Neural progenitor cell (in vitro differentiated cells): ENCODE measurements at regions not wholly inside any gene's neighbourhood (a gene's known extent, or its start where the extent isn't known, plus 50 kb on each side); places are given as distances from the start of the nearest gene placed in this dataset.

Experiments
- DNase-seq: peaks from one replicate; pipeline ENCODE4 v3.0.0-alpha.2; 2016; ENCODE audit warnings: low spot score
- H2AFZ ChIP-seq: fragments of 200-600 bp; sonication (generic); replicated peaks from 2 replicates; pipeline ENCODE4 v1.6.1; 2016; ENCODE audit warnings: antibody characterized with exemption
- H3F3A ChIP-seq: fragments of 200-600 bp; sonication (generic); 2 replicates; pipeline ENCODE4 v1.6.1; 2016; ENCODE audit warnings: antibody characterized with exemption, low read depth
- H3K27ac ChIP-seq: fragments of 200-600 bp; sonication (generic); 2 replicates; pipeline ENCODE4 v1.5.1; 2016; ENCODE audit warnings: mild to moderate bottlenecking
- H3K27me3 ChIP-seq: fragments of 200-600 bp; sonication (generic); 2 replicates; pipeline ENCODE4 v1.6.1; 2016; ENCODE audit warnings: mild to moderate bottlenecking, moderate library complexity
- H3K36me3 ChIP-seq: fragments of 200-600 bp; sonication (generic); 2 replicates; pipeline ENCODE4 v1.5.1; 2016
- H3K4me1 ChIP-seq: fragments of 200-600 bp; sonication (generic); 2 replicates; pipeline ENCODE4 v1.6.1; 2016; ENCODE audit warnings: mixed run types
- H3K4me2 ChIP-seq: fragments of 200-600 bp; sonication (generic); 2 replicates; pipeline ENCODE4 v1.6.1; 2016
- H3K4me3 ChIP-seq: fragments of 200-600 bp; sonication (generic); 2 replicates; pipeline ENCODE4 v1.5.1; 2016
- H3K79me2 ChIP-seq: fragments of 200-600 bp; sonication (generic); 2 replicates; pipeline ENCODE4 v1.6.1; 2016; ENCODE audit warnings: low read depth
- H3K9ac ChIP-seq: fragments of 200-600 bp; sonication (generic); 2 replicates; pipeline ENCODE4 v1.6.1; 2016
- H3K9me3 ChIP-seq: fragments of 200-600 bp; sonication (generic); 2 replicates; pipeline ENCODE4 v1.5.1; 2016; ENCODE audit warnings: low read depth
- H4K20me1 ChIP-seq: fragments of 200-600 bp; sonication (generic); 2 replicates; pipeline ENCODE4 v1.6.1; 2016; ENCODE audit warnings: low read depth
- H3K27ac Mint-ChIP-seq: 3 replicates; pipeline ENCODE4 v1.8.0; 2021; ENCODE audit warnings: mixed read lengths
- H3K27me3 Mint-ChIP-seq: 2 replicates; pipeline ENCODE4 v1.8.0; 2022; ENCODE audit warnings: low read depth, mild to moderate bottlenecking, inconsistent platforms, moderate library complexity, mixed read lengths; ENCODE audit not compliant: insufficient read depth
- H3K36me3 Mint-ChIP-seq: 3 replicates; pipeline ENCODE4 v1.8.0; 2021; ENCODE audit warnings: mixed read lengths
- H3K4me1 Mint-ChIP-seq: 3 replicates; pipeline ENCODE4 v1.8.0; 2021; ENCODE audit warnings: mixed read lengths
- H3K4me3 Mint-ChIP-seq: 3 replicates; pipeline ENCODE4 v1.8.0; 2021; ENCODE audit warnings: mild to moderate bottlenecking, moderate library complexity, mixed read lengths
- H3K9me3 Mint-ChIP-seq: 3 replicates; pipeline ENCODE4 v1.8.0; 2020; ENCODE audit warnings: mixed read lengths
- EZH2 ChIP-seq: fragments of 200-600 bp; sonication (generic); IDR thresholded peaks from 2 replicates; pipeline ENCODE4 v1.6.1; 2017; ENCODE audit warnings: antibody characterized with exemption, mild to moderate bottlenecking, moderate library complexity
- EZH2phosphoT487 ChIP-seq: fragments of 200-600 bp; sonication (generic); IDR thresholded peaks from 2 replicates; pipeline ENCODE4 v1.6.1; 2017; ENCODE audit warnings: antibody characterized with exemption
- TF ChIP-seq, protein P1 (sequence below): fragments of 200-600 bp; sonication (generic); IDR thresholded peaks from 2 replicates; pipeline ENCODE4 v1.5.1; 2017; ENCODE audit warnings: antibody characterized with exemption, mild to moderate bottlenecking

- Mint-ChIP-seq H3K4me3 (no peak overlapping the region), H3K4me1 (peaks cover 4% of the 10 kb centered on the region), H3K9me3 (no peaks in the 10 kb centered on the region), H3K27ac (no peak overlapping the region), H3K27me3 (no peaks in the 10 kb centered on the region), H3K36me3 (no peaks in the 10 kb centered on the region)
- Histone ChIP-seq H4K20me1 (no peaks in the 10 kb centered on the region), H3F3A (no peaks in the 10 kb centered on the region), H3K9me3 (no peaks in the 10 kb centered on the region), H3K27me3 (no peaks in the 10 kb centered on the region), H3K27ac (no peak overlapping the region), H3K36me3 (no peaks in the 10 kb centered on the region), H3K9ac (no peak overlapping the region), H3K79me2 (no peaks in the 10 kb centered on the region), H3K4me1 (no peaks in the 10 kb centered on the region), H2AFZ (no peak overlapping the region), H3K4me2 (no peak overlapping the region), H3K4me3 (no peak overlapping the region)
- no peak for TF ChIP-seq EZH2
- TF ChIP-seq, protein P1, sequence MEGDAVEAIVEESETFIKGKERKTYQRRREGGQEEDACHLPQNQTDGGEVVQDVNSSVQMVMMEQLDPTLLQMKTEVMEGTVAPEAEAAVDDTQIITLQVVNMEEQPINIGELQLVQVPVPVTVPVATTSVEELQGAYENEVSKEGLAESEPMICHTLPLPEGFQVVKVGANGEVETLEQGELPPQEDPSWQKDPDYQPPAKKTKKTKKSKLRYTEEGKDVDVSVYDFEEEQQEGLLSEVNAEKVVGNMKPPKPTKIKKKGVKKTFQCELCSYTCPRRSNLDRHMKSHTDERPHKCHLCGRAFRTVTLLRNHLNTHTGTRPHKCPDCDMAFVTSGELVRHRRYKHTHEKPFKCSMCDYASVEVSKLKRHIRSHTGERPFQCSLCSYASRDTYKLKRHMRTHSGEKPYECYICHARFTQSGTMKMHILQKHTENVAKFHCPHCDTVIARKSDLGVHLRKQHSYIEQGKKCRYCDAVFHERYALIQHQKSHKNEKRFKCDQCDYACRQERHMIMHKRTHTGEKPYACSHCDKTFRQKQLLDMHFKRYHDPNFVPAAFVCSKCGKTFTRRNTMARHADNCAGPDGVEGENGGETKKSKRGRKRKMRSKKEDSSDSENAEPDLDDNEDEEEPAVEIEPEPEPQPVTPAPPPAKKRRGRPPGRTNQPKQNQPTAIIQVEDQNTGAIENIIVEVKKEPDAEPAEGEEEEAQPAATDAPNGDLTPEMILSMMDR = no peak
- TF ChIP-seq EZH2phosphoT487 = no peak
- no peak for DNase-seq
These were observed 412.5 kb upstream of the RARB start for GRCh38 chr3:25015599-25015998.

- Mint-ChIP-seq H3K27ac (no peak overlapping the region), H3K4me1 (peaks cover 4% of the 10 kb centered on the region), H3K27me3 (no peaks in the 10 kb centered on the region), H3K36me3 (no peaks in the 10 kb centered on the region), H3K4me3 (no peak overlapping the region), H3K9me3 (no peaks in the 10 kb centered on the region)
- Histone ChIP-seq H3K79me2 (no peaks in the 10 kb centered on the region), H3K4me3 (no peak overlapping the region), H3K27ac (no peak overlapping the region), H2AFZ (no peak overlapping the region), H3F3A (no peaks in the 10 kb centered on the region), H3K9ac (no peak overlapping the region), H4K20me1 (no peaks in the 10 kb centered on the region), H3K36me3 (no peaks in the 10 kb centered on the region), H3K4me2 (no peak overlapping the region), H3K9me3 (no peaks in the 10 kb centered on the region), H3K4me1 (no peaks in the 10 kb centered on the region), H3K27me3 (no peaks in the 10 kb centered on the region)
- no peak for DNase-seq
- TF ChIP-seq, protein P1 = no peak
- TF ChIP-seq EZH2 = no peak
- TF ChIP-seq EZH2phosphoT487 = no peak
These were observed 409.2 kb upstream of the RARB start for GRCh38 chr3:25018909-25019308.

DNA sequence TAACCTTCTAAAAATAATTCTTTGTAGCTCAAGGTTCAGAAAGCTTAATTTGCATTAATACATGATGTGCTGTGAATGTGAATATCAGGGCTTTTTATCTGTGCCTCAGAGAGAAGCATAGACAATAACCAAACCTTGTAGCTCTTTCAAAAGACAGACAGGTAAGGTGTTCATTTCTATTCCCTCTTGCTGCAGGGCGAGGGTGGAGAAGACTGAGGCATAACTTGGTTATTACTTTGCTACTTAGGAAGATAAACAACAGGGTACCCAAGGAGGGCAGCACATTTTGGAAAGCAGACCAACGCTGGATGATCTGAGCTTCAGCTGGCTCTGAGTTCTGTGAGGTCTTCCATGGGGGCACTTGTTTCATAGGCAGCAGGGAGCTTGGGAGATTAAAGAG lies 408.6 kb upstream of the RARB start:
- Histone ChIP-seq H3K4me3 (no peak overlapping the region), H3K4me2 (no peak overlapping the region), H3F3A (no peaks in the 10 kb centered on the region), H3K9ac (no peak overlapping the region), H2AFZ (no peak overlapping the region), H4K20me1 (no peaks in the 10 kb centered on the region), H3K79me2 (no peaks in the 10 kb centered on the region), H3K27me3 (no peaks in the 10 kb centered on the region), H3K27ac (no peak overlapping the region), H3K4me1 (no peaks in the 10 kb centered on the region), H3K9me3 (no peaks in the 10 kb centered on the region), H3K36me3 (no peaks in the 10 kb centered on the region)
- H3K4me1 Mint-ChIP-seq = peaks cover 4% of the 10 kb centered on the region
- H3K36me3 Mint-ChIP-seq = no peaks in the 10 kb centered on the region
- H3K27ac Mint-ChIP-seq = no peak overlapping the region
- H3K9me3 Mint-ChIP-seq = no peaks in the 10 kb centered on the region
- TF ChIP-seq EZH2 = no peak
- TF ChIP-seq, protein P1 = no peak
- no peak for TF ChIP-seq EZH2phosphoT487
- no peak overlapping the region for H3K4me3 Mint-ChIP-seq
- no peaks in the 10 kb centered on the region for H3K27me3 Mint-ChIP-seq
- DNase-seq = no peak
